Sigmoid colon (tissue), 6 donors: ENCODE measurements at regions not wholly inside any gene's neighbourhood (a gene's known extent, or its start where the extent isn't known, plus 50 kb on each side); places are given as distances from the start of the nearest gene placed in this dataset.

Experiments used
- DNase-seq: peaks from one replicate; pipeline ENCODE4 v3.0.0-alpha.2; 2019
- H3K27ac ChIP-seq, 4 donors: fragments of 200-600 bp; sonication (generic); one replicate each; pipeline ENCODE4 v1.5.1; 2016 to 2019; ENCODE audit warnings: mild to moderate bottlenecking in 1 of 4
- H3K27me3 ChIP-seq, 3 donors: fragments of 200-600 bp; sonication (generic); one replicate each; pipeline ENCODE4 v1.5.1; 2019; ENCODE audit warnings: mild to moderate bottlenecking in 1 of 3
- H3K36me3 ChIP-seq, 4 donors: fragments of 200-600 bp; sonication (generic); one replicate each; pipeline ENCODE4 v1.5.1; 2016 to 2019
- H3K4me1 ChIP-seq, 4 donors: fragments of 200-600 bp; sonication (generic); one replicate each; pipeline ENCODE4 v1.5.1; 2017 to 2019
- H3K4me3 ChIP-seq, 4 donors: fragments of 200-600 bp; sonication (generic); one replicate each; pipeline ENCODE4 v1.5.1; 2017 to 2019; ENCODE audit warnings: mild to moderate bottlenecking in 2 of 4, moderate library complexity in 1 of 4
- H3K9me3 ChIP-seq, 4 donors: fragments of 200-600 bp in 3 of 4; sonication (generic) in 3 of 4; one replicate each; pipeline versions ENCODE4 v1.5.1 to v1.6.1; 2013 to 2019
- CTCF ChIP-seq, 4 experiments: fragments of 450-650 bp in 3 of 4; fragments of 200-600 bp in 1 of 4; IDR thresholded peaks; one replicate each; pipeline ENCODE4 v1.5.1; 2016 to 2019; ENCODE audit warnings: antibody characterized with exemption in 4 of 4, mild to moderate bottlenecking in 3 of 4, moderate library complexity in 2 of 4
- EP300 ChIP-seq, 4 donors: sonication (generic); formaldehyde crosslinking; IDR thresholded peaks; one replicate each; pipeline ENCODE4 v1.6.1; 2017; ENCODE audit warnings: antibody characterized with exemption in 4 of 4
- POLR2A ChIP-seq, 2 donors: fragments of 450-650 bp; IDR thresholded peaks; one replicate each; pipeline ENCODE4 v1.6.1; 2016; ENCODE audit warnings: antibody characterized with exemption in 2 of 2, mild to moderate bottlenecking in 2 of 2, moderate library complexity in 2 of 2
- POLR2AphosphoS5 ChIP-seq, 4 donors: sonication (generic); formaldehyde crosslinking; IDR thresholded peaks; one replicate each; pipeline ENCODE4 v1.6.1; 2017; ENCODE audit warnings: antibody characterized with exemption in 4 of 4
- WGBS, 2 donors: extraction: QIAGEN DNeasy Blood & Tissue Kit; methylation state at CpG; one replicate each; pipeline ENCODE4 v1.1.7; 2013; 5-methylcytosine and 5-hydroxymethylcytosine counted together
- intact Hi-C: fragments of 100-400 bp; cut with DNase I; formaldehyde crosslinking; loops from one replicate; pipeline ENCODE4 v1.15.1; 2023
- donor health status: healthy with polysubstance abuse.
- donor health status: healthy.

- Histone ChIP-seq H3K36me3 (no peaks in the 10 kb centered on the region), H3K27ac (no peak overlapping the region), H3K4me1 (no peaks in the 10 kb centered on the region), H3K27me3 (no peaks in the 10 kb centered on the region), H3K4me3 (no peak overlapping the region), H3K9me3 (no peaks in the 10 kb centered on the region)
- no peak for DNase-seq
- intact Hi-C loops, result no loop called here
- TF ChIP-seq EP300 (IDR thresholded peaks at IDR 0.05) (no peak), POLR2A (IDR thresholded peaks at IDR 0.05) (no peak), CTCF (IDR thresholded peaks at IDR 0.05) (no peak), POLR2AphosphoS5 (IDR thresholded peaks at IDR 0.05) (no peak)
- 84 to 86% methylated on average over 5 of the region's 5 CpGs for WGBS, 2 donors
These were observed 240.1 kb downstream of the NR2F1-AS1 start for GRCh38 chr5:93340881-93341280.

GRCh38 chr5:93337138-93337537 lies 243.9 kb downstream of the NR2F1-AS1 start:
- H3K9me3 ChIP-seq, result no peaks in the 10 kb centered on the region
- no peaks in the 10 kb centered on the region for H3K36me3 ChIP-seq
- WGBS, 2 donors, result 62 to 77% methylated on average over 2 of the region's 2 CpGs
- DNase-seq, result no peak
- H3K4me1 ChIP-seq, result no peaks in the 10 kb centered on the region
- TF ChIP-seq EP300 (IDR thresholded peaks at IDR 0.05) (no peak), POLR2A (IDR thresholded peaks at IDR 0.05) (no peak), CTCF (IDR thresholded peaks at IDR 0.05) (no peak), POLR2AphosphoS5 (IDR thresholded peaks at IDR 0.05) (no peak)
- no peaks in the 10 kb centered on the region for H3K27me3 ChIP-seq
- intact Hi-C loops, result no loop called here
- H3K4me3 ChIP-seq, result no peak overlapping the region
- H3K27ac ChIP-seq, result no peak overlapping the region

- H3K27ac ChIP-seq, result no peak overlapping the region
- no peak overlapping the region for H3K4me3 ChIP-seq
- H3K9me3 ChIP-seq, result no peaks in the 10 kb centered on the region
- 69 to 91% methylated on average over 3 of the region's 3 CpGs for WGBS, 2 donors
- H3K27me3 ChIP-seq, result no peaks in the 10 kb centered on the region
- TF ChIP-seq POLR2AphosphoS5 (IDR thresholded peaks at IDR 0.05) (no peak), EP300 (IDR thresholded peaks at IDR 0.05) (no peak)
- no peaks in the 10 kb centered on the region for H3K36me3 ChIP-seq
- H3K4me1 ChIP-seq, result no peaks in the 10 kb centered on the region
- intact Hi-C loops, result no loop called here
- no peak for DNase-seq
These were observed 244.5 kb downstream of the NR2F1-AS1 start for GRCh38 chr5:93336330-93337110.

GRCh38 chr5:93331863-93332262 lies 249.2 kb downstream of the NR2F1-AS1 start:
- H3K4me1 ChIP-seq, result no peaks in the 10 kb centered on the region
- no peak for TF ChIP-seq POLR2A (IDR thresholded peaks at IDR 0.05)
- TF ChIP-seq EP300 (IDR thresholded peaks at IDR 0.05), result no peak
- TF ChIP-seq CTCF (IDR thresholded peaks at IDR 0.05), result no peak
- no peak for TF ChIP-seq POLR2AphosphoS5 (IDR thresholded peaks at IDR 0.05)
- no peaks in the 10 kb centered on the region for H3K9me3 ChIP-seq
- no peak for DNase-seq
- intact Hi-C loops, result no loop called here
- H3K4me3 ChIP-seq, result no peak overlapping the region
- no peaks in the 10 kb centered on the region for H3K27me3 ChIP-seq
- no peak overlapping the region for H3K27ac ChIP-seq
- no peaks in the 10 kb centered on the region for H3K36me3 ChIP-seq
- 64 to 79% methylated on average over 3 of the region's 3 CpGs for WGBS, 2 donors

- 96 to 98% methylated on average over 1 of the region's 1 CpG for WGBS, 2 donors
- TF ChIP-seq POLR2AphosphoS5 (IDR thresholded peaks at IDR 0.05), result no peak
- no peaks in the 10 kb centered on the region for H3K4me1 ChIP-seq
- DNase-seq, result no peak
- H3K9me3 ChIP-seq, result no peaks in the 10 kb centered on the region
- no peak overlapping the region for H3K27ac ChIP-seq
- no peaks in the 10 kb centered on the region for H3K36me3 ChIP-seq
- intact Hi-C loops, result no loop called here
- H3K4me3 ChIP-seq, result no peak overlapping the region
- H3K27me3 ChIP-seq, result no peaks in the 10 kb centered on the region
These were observed 249.8 kb downstream of the NR2F1-AS1 start for GRCh38 chr5:93331241-93331640.

GRCh38 chr5:93330506-93330905 lies 250.5 kb downstream of the NR2F1-AS1 start:
- TF ChIP-seq POLR2A (IDR thresholded peaks at IDR 0.05) (no peak), CTCF (IDR thresholded peaks at IDR 0.05) (no peak), POLR2AphosphoS5 (IDR thresholded peaks at IDR 0.05) (no peak), EP300 (IDR thresholded peaks at IDR 0.05) (no peak)
- H3K4me1 ChIP-seq, result no peaks in the 10 kb centered on the region
- H3K9me3 ChIP-seq, result no peaks in the 10 kb centered on the region
- WGBS, 2 donors, result 69 to 86% methylated on average over 2 of the region's 2 CpGs
- H3K27ac ChIP-seq, result no peak overlapping the region
- no peak overlapping the region for H3K4me3 ChIP-seq
- no peaks in the 10 kb centered on the region for H3K36me3 ChIP-seq
- intact Hi-C loops, result no loop called here
- H3K27me3 ChIP-seq, result no peaks in the 10 kb centered on the region
- DNase-seq, result no peak
